MCF 10A (cell line): ENCODE measurements at regions not wholly inside any gene's neighbourhood (a gene's known extent, or its start where the extent isn't known, plus 50 kb on each side); places are given as distances from the start of the nearest gene placed in this dataset.

ENCODE experiments used
- BruUV-seq: library from RNA; stranded (reverse); fragments of 400-500 nt; replicated peaks from 2 replicates; lab custom pipeline; 2021; lab: Mats Ljungman, UMichigan
- CTCF ChIA-PET: fragments of 300-600 bp; sonication (Branson Sonifier 250); formaldehyde crosslinking; extraction: SDS; loops from one replicate; lab custom pipeline; 2021; ENCODE audit warnings: antibody characterized with exemption, inconsistent platforms; lab: Yijun Ruan, JAX
- POLR2A ChIA-PET: fragments of 300-600, 350-650 bp; sonication (Branson Sonifier 250); formaldehyde crosslinking; extraction: SDS; loops from one replicate; lab custom pipeline; 2020; ENCODE audit warnings: antibody characterized with exemption, inconsistent platforms; lab: Yijun Ruan, JAX
- DNase-seq: peaks from one replicate; pipeline ENCODE4 v3.0.0-alpha.2; 2018; ENCODE audit not compliant: unreplicated experiment
- H3K27ac Mint-ChIP-seq: one replicate; pipeline ENCODE4 v1.8.0; 2022; ENCODE audit warnings: mild to moderate bottlenecking, low read depth, mixed read lengths; ENCODE audit not compliant: unreplicated experiment
- H3K27me3 Mint-ChIP-seq: one replicate; pipeline ENCODE4 v1.8.0; 2022; ENCODE audit warnings: mixed read lengths; ENCODE audit not compliant: insufficient read depth, unreplicated experiment
- H3K36me3 Mint-ChIP-seq: one replicate; pipeline ENCODE4 v1.8.0; 2022; ENCODE audit warnings: mild to moderate bottlenecking, moderate library complexity, mixed read lengths; ENCODE audit not compliant: insufficient read depth, unreplicated experiment
- H3K4me1 Mint-ChIP-seq: one replicate; pipeline ENCODE4 v1.8.0; 2022; ENCODE audit warnings: mixed read lengths; ENCODE audit not compliant: insufficient read depth, unreplicated experiment
- H3K4me3 Mint-ChIP-seq: one replicate; pipeline ENCODE4 v1.8.0; 2022; ENCODE audit warnings: mild to moderate bottlenecking, moderate library complexity, mixed read lengths; ENCODE audit not compliant: unreplicated experiment
- H3K9me3 Mint-ChIP-seq: one replicate; pipeline ENCODE4 v1.8.0; 2022; ENCODE audit warnings: mixed read lengths; ENCODE audit not compliant: unreplicated experiment
- intact Hi-C: fragments of 100-400 bp; cut with micrococcal nuclease; formaldehyde crosslinking; loops from 2 replicates; pipeline ENCODE4 v1.14.1; 2022
- TF ChIP-seq, protein P1 (sequence below): fragments of 200-600 bp; IDR thresholded peaks from one replicate; pipeline ENCODE4 v1.8.0; 2022; ENCODE audit warnings: antibody characterized with exemption, mild to moderate bottlenecking; ENCODE audit not compliant: unreplicated experiment

- intact Hi-C loops = no loop called here
- Mint-ChIP-seq H3K36me3 (no peaks in the 10 kb centered on the region), H3K9me3 (peaks cover 43% of the 10 kb centered on the region), H3K4me1 (no peaks in the 10 kb centered on the region), H3K27me3 (no peaks in the 10 kb centered on the region), H3K4me3 (no peak overlapping the region), H3K27ac (no peak overlapping the region)
- DNase-seq = no peak
- CTCF ChIA-PET = no interaction called here
- BruUV-seq = no TSS peak
- TF ChIP-seq, protein P1, sequence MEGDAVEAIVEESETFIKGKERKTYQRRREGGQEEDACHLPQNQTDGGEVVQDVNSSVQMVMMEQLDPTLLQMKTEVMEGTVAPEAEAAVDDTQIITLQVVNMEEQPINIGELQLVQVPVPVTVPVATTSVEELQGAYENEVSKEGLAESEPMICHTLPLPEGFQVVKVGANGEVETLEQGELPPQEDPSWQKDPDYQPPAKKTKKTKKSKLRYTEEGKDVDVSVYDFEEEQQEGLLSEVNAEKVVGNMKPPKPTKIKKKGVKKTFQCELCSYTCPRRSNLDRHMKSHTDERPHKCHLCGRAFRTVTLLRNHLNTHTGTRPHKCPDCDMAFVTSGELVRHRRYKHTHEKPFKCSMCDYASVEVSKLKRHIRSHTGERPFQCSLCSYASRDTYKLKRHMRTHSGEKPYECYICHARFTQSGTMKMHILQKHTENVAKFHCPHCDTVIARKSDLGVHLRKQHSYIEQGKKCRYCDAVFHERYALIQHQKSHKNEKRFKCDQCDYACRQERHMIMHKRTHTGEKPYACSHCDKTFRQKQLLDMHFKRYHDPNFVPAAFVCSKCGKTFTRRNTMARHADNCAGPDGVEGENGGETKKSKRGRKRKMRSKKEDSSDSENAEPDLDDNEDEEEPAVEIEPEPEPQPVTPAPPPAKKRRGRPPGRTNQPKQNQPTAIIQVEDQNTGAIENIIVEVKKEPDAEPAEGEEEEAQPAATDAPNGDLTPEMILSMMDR = no peak
- POLR2A ChIA-PET = no interaction called here
Measured at GRCh38 chr11:70806461-70807194, 408.3 kb downstream of the CTTN start.

DNA sequence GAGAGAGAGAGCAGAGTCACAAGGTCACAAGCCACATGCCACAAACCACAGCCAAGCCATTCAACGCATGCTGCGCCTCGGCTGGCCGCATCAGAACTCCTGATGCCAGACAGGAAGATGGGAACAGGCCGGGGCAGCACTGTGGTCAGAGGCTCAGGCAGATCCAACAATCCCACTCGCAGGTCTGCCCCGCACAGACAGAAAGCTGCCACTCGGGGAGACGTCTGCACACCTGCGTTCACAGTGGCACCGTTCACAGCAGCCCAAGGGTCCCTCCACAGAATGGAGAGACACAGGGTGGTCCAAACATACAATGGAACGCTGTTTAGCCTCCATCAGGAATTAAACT lies 408.8 kb downstream of the CTTN start:
- POLR2A ChIA-PET = no interaction called here
- Mint-ChIP-seq H3K4me3 (no peak overlapping the region), H3K4me1 (no peaks in the 10 kb centered on the region), H3K9me3 (peaks cover 41% of the 10 kb centered on the region), H3K27me3 (no peaks in the 10 kb centered on the region), H3K27ac (no peak overlapping the region), H3K36me3 (no peaks in the 10 kb centered on the region)
- TF ChIP-seq, protein P1 = no peak
- CTCF ChIA-PET = no interaction called here
- no TSS peak for BruUV-seq
- no peak for DNase-seq
- intact Hi-C loops = no loop called here

GRCh38 chr11:70808686-70809375 lies 410.5 kb downstream of the CTTN start:
- Mint-ChIP-seq H3K27me3 (no peaks in the 10 kb centered on the region), H3K36me3 (no peaks in the 10 kb centered on the region), H3K4me1 (no peaks in the 10 kb centered on the region), H3K9me3 (peaks cover 36% of the 10 kb centered on the region), H3K27ac (no peak overlapping the region), H3K4me3 (no peak overlapping the region)
- TF ChIP-seq, protein P1 = no peak
- ChIA-PET POLR2A (no interaction called here), CTCF (no interaction called here)
- no peak for DNase-seq
- intact Hi-C loops = no loop called here
- BruUV-seq = no TSS peak

GRCh38 chr11:70810133-70810532 lies 411.8 kb downstream of the CTTN start:
- no TSS peak for BruUV-seq
- POLR2A ChIA-PET = no interaction called here
- Mint-ChIP-seq H3K4me3 (no peak overlapping the region), H3K9me3 (peaks cover 35% of the 10 kb centered on the region), H3K36me3 (no peaks in the 10 kb centered on the region), H3K27me3 (no peaks in the 10 kb centered on the region), H3K4me1 (no peaks in the 10 kb centered on the region), H3K27ac (no peak overlapping the region)
- TF ChIP-seq, protein P1 = no peak
- DNase-seq = no peak
- intact Hi-C loops = no loop called here
- CTCF ChIA-PET = no interaction called here
